ENCODE measurements at regions not wholly inside any gene's neighbourhood (a gene's known extent, or its start where the extent isn't known, plus 50 kb on each side); places are given as distances from the start of the nearest gene placed in this dataset.

- TF ChIP-seq USF1 (IDR thresholded peaks at IDR 0.05; ENCODE audit: borderline replicate concordance, low read depth) = no peak
- TF ChIP-seq POLR2AphosphoS5 (IDR thresholded peaks at IDR 0.05; ENCODE audit: low read depth, low read length) = no peak
- no peak for TF ChIP-seq PBX3 (IDR thresholded peaks at IDR 0.05)
- TF ChIP-seq NFIC (IDR thresholded peaks at IDR 0.05; ENCODE audit: borderline replicate concordance) = no peak
- no peak for TF ChIP-seq RXRA (IDR thresholded peaks at IDR 0.05; ENCODE audit: borderline replicate concordance, low read depth)
- TF ChIP-seq TAF1 (IDR thresholded peaks at IDR 0.05; ENCODE audit: borderline replicate concordance, low read depth, low read length) = no peak
- no peak for TF ChIP-seq CHD2 (IDR thresholded peaks at IDR 0.05; ENCODE audit: low read length, partially characterized antibody)
- no peak for TF ChIP-seq SMC3 (IDR thresholded peaks at IDR 0.05; ENCODE audit: low read depth, low read length)
- TF ChIP-seq SIN3A (IDR thresholded peaks at IDR 0.05; ENCODE audit: borderline replicate concordance, low read depth, low read length) = no peak
- peak; percentile 42; the same call in 1 of the 2 replicates for TF ChIP-seq RCOR1 (IDR thresholded peaks at IDR 0.05; ENCODE audit: low read length)
- TF ChIP-seq EP300 (IDR thresholded peaks at IDR 0.05; ENCODE audit: borderline replicate concordance in 1 of 2, low read depth in 1 of 2, low read length in 1 of 2) = peak in 1 of 2 experiments; percentile 76; a peak in 1 of 4 replicates
- TF ChIP-seq GATA2 (CRISPR knock-in tag; IDR thresholded peaks at IDR 0.05) = peak; percentile 71
Measured at GRCh38 chr17:52995147-52995546, 827.6 kb upstream of the KIF2B start (continued).

- 8% methylated on average over 4 of the region's 4 CpGs for WGBS (ENCODE audit: low lambda C conversion rate)
- CTCF ChIA-PET = interaction anchor here (1.0 to 1.4 kb wide), 2 partner anchors 11 to 46 kb away, joined by 3 read pairs; no protein-coding TSS in a partner anchor
- no peaks in the 10 kb centered on the region for H3K4me1 ChIP-seq (ENCODE audit: control insufficient read depth in 1 of 2, insufficient read depth in 2 of 2, low read depth in 1 of 2, low read length in 1 of 2)
- H3K27ac ChIP-seq (ENCODE audit: low read depth in 2 of 2, low read length in 1 of 2) = no peak overlapping the region
- H4K20me1 ChIP-seq (ENCODE audit: insufficient read depth) = no peaks in the 10 kb centered on the region
- DNase-seq = no peak
- H3K9me2 ChIP-seq = no peaks in the 10 kb centered on the region
- no peaks in the 10 kb centered on the region for H3K27me3 ChIP-seq (ENCODE audit: insufficient read depth)
- H3K79me2 ChIP-seq (ENCODE audit: insufficient read depth) = no peaks in the 10 kb centered on the region
- POLR2A ChIA-PET = no interaction called here
- no peak overlapping the region for H3K4me2 ChIP-seq
- no peak overlapping the region for H3K4me3 ChIP-seq (ENCODE audit: low read depth in 2 of 2, low read length in 1 of 2)
- no peak overlapping the region for H3K9ac ChIP-seq
- H3K9me3 ChIP-seq = peaks cover 1% of the 10 kb centered on the region; the same call in 1 of the 2 replicates
- no peaks in the 10 kb centered on the region for H3K36me3 ChIP-seq (replicated peaks in 1 of 2; ENCODE audit: control insufficient read depth in 1 of 2, insufficient read depth in 2 of 2, low read length in 1 of 2)
- H3F3A ChIP-seq (replicated peaks; ENCODE audit: insufficient read depth) = no peaks in the 10 kb centered on the region
- H2AFZ ChIP-seq (ENCODE audit: low read depth) = no peak overlapping the region
- TF ChIP-seq ELF1 (IDR thresholded peaks at IDR 0.05) (no peak), REST (IDR thresholded peaks at IDR 0.05; ENCODE audit: low read depth, low read length) (no peak), MEF2A (IDR thresholded peaks at IDR 0.05; ENCODE audit: borderline replicate concordance, low read depth) (no peak), PBX3 (IDR thresholded peaks at IDR 0.05) (no peak), SIN3A (IDR thresholded peaks at IDR 0.05; ENCODE audit: borderline replicate concordance, low read depth, low read length) (no peak), YY1 (IDR thresholded peaks at IDR 0.05; ENCODE audit: low read depth) (no peak), RFX5 (IDR thresholded peaks at IDR 0.05; ENCODE audit: low read length) (no peak), FOXM1 (IDR thresholded peaks at IDR 0.05; ENCODE audit: low read depth) (no peak), CTCF (IDR thresholded peaks at IDR 0.05) (no peak), USF2 (IDR thresholded peaks at IDR 0.05; ENCODE audit: borderline replicate concordance, low read depth, low read length) (no peak), JUND (IDR thresholded peaks at IDR 0.05) (no peak), MAX (IDR thresholded peaks at IDR 0.05; ENCODE audit: low read depth) (no peak)
Measured at GRCh38 chr17:52986056-52986662, 827.6 kb upstream of the CA10 start.
